A673 (cell line): ENCODE measurements at regions not wholly inside any gene's neighbourhood (a gene's known extent, or its start where the extent isn't known, plus 50 kb on each side); places are given as distances from the start of the nearest gene placed in this dataset.

Source experiments
- BruUV-seq: library from RNA; stranded (reverse); fragments of 400-500 nt; replicated peaks from 2 replicates; lab custom pipeline; 2021; lab: Mats Ljungman, UMichigan
- CTCF ChIA-PET: fragments of 300-600 bp; sonication (Branson Sonifier 250); formaldehyde crosslinking; loops from one replicate; lab custom pipeline; 2022; ENCODE audit warnings: antibody characterized with exemption; lab: Charles Lee
- POLR2A ChIA-PET: fragments of 300-600 bp; sonication (Branson Sonifier 250); formaldehyde crosslinking; loops from one replicate; lab custom pipeline; 2022; ENCODE audit warnings: antibody characterized with exemption; ENCODE audit not compliant: low non-redundant PET; lab: Charles Lee
- DNase-seq: peaks from one replicate; pipeline ENCODE4 v3.0.0-alpha.2; 2015; ENCODE audit warnings: low spot score
- H3K27ac ChIP-seq: fragments of 200-600 bp; sonication (generic); 2 replicates; pipeline ENCODE4 v1.5.1; 2016; ENCODE audit warnings: mixed run types, low read depth, mild to moderate bottlenecking, mixed read lengths, antibody characterized with exemption, low read length; ENCODE audit not compliant: poor library complexity, severe bottlenecking
- H3K27me3 ChIP-seq: fragments of 200-600 bp; sonication (generic); replicated peaks from 2 replicates; pipeline ENCODE4 v1.6.1; 2017; ENCODE audit warnings: mixed run types, low read depth, mild to moderate bottlenecking, mixed read lengths, antibody characterized with exemption, low read length; ENCODE audit not compliant: insufficient read depth, poor library complexity
- H3K36me3 ChIP-seq: fragments of 200-600 bp; sonication (generic); 2 replicates; pipeline ENCODE4 v1.6.1; 2016; ENCODE audit warnings: mixed run types, mild to moderate bottlenecking, mixed read lengths, antibody characterized with exemption, low read length; ENCODE audit not compliant: insufficient read depth, poor library complexity, severe bottlenecking
- H3K4me1 ChIP-seq: fragments of 200-600 bp; sonication (generic); 2 replicates; pipeline ENCODE4 v1.6.1; 2017; ENCODE audit warnings: mixed run types, mild to moderate bottlenecking, mixed read lengths, antibody characterized with exemption, low read length; ENCODE audit not compliant: insufficient read depth, poor library complexity, severe bottlenecking
- H3K4me3 ChIP-seq: fragments of 200-600 bp; sonication (generic); 2 replicates; pipeline ENCODE4 v1.5.1; 2016; ENCODE audit warnings: low read depth, mixed run types, mild to moderate bottlenecking, mixed read lengths, low read length; ENCODE audit not compliant: poor library complexity, severe bottlenecking
- H3K9me3 ChIP-seq: fragments of 200-600 bp; sonication (generic); 2 replicates; pipeline ENCODE4 v1.6.1; 2016; ENCODE audit warnings: mixed run types, low read depth, mild to moderate bottlenecking, mixed read lengths, antibody characterized with exemption, low read length; ENCODE audit not compliant: poor library complexity, severe bottlenecking
- CTCF ChIP-seq: fragments of 300-800, 200-600 bp; sonication (generic); conservative IDR thresholded peaks from 2 replicates; pipeline ENCODE4 v1.5.1; 2017; ENCODE audit warnings: low read depth, mild to moderate bottlenecking, antibody characterized with exemption, low read length, moderate library complexity, mixed read lengths
- EZH2 ChIP-seq: fragments of 200-600 bp; sonication (generic); IDR thresholded peaks from 2 replicates; pipeline ENCODE4 v1.6.1; 2017; ENCODE audit warnings: borderline replicate concordance, low read depth, mild to moderate bottlenecking, mixed read lengths, antibody characterized with exemption, low read length; ENCODE audit not compliant: poor library complexity, severe bottlenecking
- intact Hi-C: fragments of 100-400 bp; cut with micrococcal nuclease; formaldehyde crosslinking; loops from one replicate; pipeline ENCODE4 v1.10.0; 2022; ENCODE audit not compliant: unreplicated experiment

- no peaks in the 10 kb centered on the region for H3K4me1 ChIP-seq
- no TSS peak for BruUV-seq
- intact Hi-C loops, result no loop called here
- no peak overlapping the region for H3K27ac ChIP-seq
- peaks cover 22% of the 10 kb centered on the region for H3K27me3 ChIP-seq
- no peaks in the 10 kb centered on the region for H3K36me3 ChIP-seq
- no peak for TF ChIP-seq CTCF
- TF ChIP-seq EZH2, result no peak
- H3K4me3 ChIP-seq, result no peak overlapping the region
- CTCF ChIA-PET, result no interaction called here
- H3K9me3 ChIP-seq, result no peaks in the 10 kb centered on the region
- DNase-seq, result no peak
- POLR2A ChIA-PET, result no interaction called here
These were observed 1417.1 kb downstream of the BRD1 start for GRCh38 chr22:48410536-48410935.

- intact Hi-C loops, result no loop called here
- H3K9me3 ChIP-seq, result no peaks in the 10 kb centered on the region
- H3K4me1 ChIP-seq, result no peaks in the 10 kb centered on the region
- CTCF ChIA-PET, result no interaction called here
- H3K36me3 ChIP-seq, result no peaks in the 10 kb centered on the region
- no TSS peak for BruUV-seq
- no peak overlapping the region for H3K4me3 ChIP-seq
- H3K27me3 ChIP-seq, result peaks cover 22% of the 10 kb centered on the region
- no peak for DNase-seq
- TF ChIP-seq CTCF (no peak), EZH2 (no peak)
- H3K27ac ChIP-seq, result no peak overlapping the region
- POLR2A ChIA-PET, result no interaction called here
These were observed 1420.3 kb downstream of the BRD1 start for GRCh38 chr22:48407256-48407955.

- Histone ChIP-seq H3K36me3 (no peaks in the 10 kb centered on the region), H3K27me3 (peaks cover 18% of the 10 kb centered on the region), H3K9me3 (no peaks in the 10 kb centered on the region), H3K27ac (no peak overlapping the region), H3K4me1 (no peaks in the 10 kb centered on the region), H3K4me3 (no peak overlapping the region)
- no TSS peak for BruUV-seq
- ChIA-PET POLR2A (no interaction called here), CTCF (no interaction called here)
- intact Hi-C loops, result no loop called here
- no peak for TF ChIP-seq EZH2
- TF ChIP-seq CTCF, result no peak
- no peak for DNase-seq
These were observed 1421.5 kb downstream of the BRD1 start for GRCh38 chr22:48406161-48406560.
